K562 (cell line): ENCODE measurements at regions not wholly inside any gene's neighbourhood (a gene's known extent, or its start where the extent isn't known, plus 50 kb on each side); places are given as distances from the start of the nearest gene placed in this dataset.

Experiments
- ATAC-seq: fragments of 200-7000 bp; cut with Tn5 transposase; 3 replicates; pipeline ENCODE4 v1.9.1; 2020; ENCODE audit warnings: moderate library complexity
- BruUV-seq: library from RNA; stranded (reverse); fragments of 400-500 nt; replicated peaks from 2 replicates; lab custom pipeline; 2021; lab: Mats Ljungman, UMichigan
- CTCF ChIA-PET: fragments of 300-600 bp; formaldehyde crosslinking; extraction: SDS; loops from one replicate; lab custom pipeline; 2021; ENCODE audit warnings: low intra/inter-chr PET ratio; lab: Yijun Ruan, JAX
- POLR2A ChIA-PET: fragments of 300-600, 350-650 bp; sonication (Branson Sonifier 250); formaldehyde crosslinking; extraction: SDS; loops from one replicate; lab custom pipeline; 2021; ENCODE audit warnings: antibody characterized with exemption, inconsistent platforms; lab: Yijun Ruan, JAX
- DNase-seq, 4 experiments: peaks; one replicate each; pipeline versions ENCODE4 v3.0.0 to v3.0.0-alpha.2; 2011 to 2018; ENCODE audit warnings: low spot score in 3 of 4, mixed read lengths in 3 of 4; ENCODE audit errors: extremely low read depth in 1 of 4
- FAIRE-seq: peaks from 2 replicates; lab custom pipeline; 2011; peaks lifted over from hg19 to GRCh38; lab: Jason Lieb, UNC
- H2AFZ ChIP-seq: 2 replicates; pipeline ENCODE4 v1.6.0; 2011; ENCODE audit warnings: low read depth, low read length, control low read depth, inconsistent platforms
- H3K27ac ChIP-seq: fragments of 200-600 bp; 3 replicates; pipeline ENCODE4 v1.8.0; 2011; ENCODE audit warnings: low read depth, mild to moderate bottlenecking, control low read depth, inconsistent platforms, low read length, moderate library complexity, mixed read lengths; ENCODE audit errors: extremely low read depth
- H3K27me3 ChIP-seq, 2 experiments: fragments of 300-600 bp in 1 of 2; 2 replicates in 1 of 2; 3 replicates in 1 of 2; pipeline versions ENCODE4 v1.6.0 to v1.8.0; 2011; ENCODE audit warnings: inconsistent platforms in 2 of 2, low read length in 2 of 2, mild to moderate bottlenecking in 1 of 2, mixed read lengths in 1 of 2, moderate library complexity in 1 of 2; ENCODE audit not compliant: control insufficient read depth in 2 of 2, insufficient read depth in 2 of 2
- H3K36me3 ChIP-seq: fragments of 300-600 bp; 3 replicates; pipeline ENCODE4 v1.8.0; 2011; ENCODE audit warnings: mild to moderate bottlenecking, low read length, inconsistent platforms; ENCODE audit not compliant: control insufficient read depth, insufficient read depth
- H3K4me1 ChIP-seq, 2 experiments: fragments of 200-600 bp in 1 of 2; replicated peaks in 1 of 2; 2 replicates in 1 of 2; 3 replicates in 1 of 2; pipeline versions ENCODE4 v1.5.1 to v1.8.0; 2011; ENCODE audit warnings: inconsistent platforms in 2 of 2, low read length in 2 of 2, mild to moderate bottlenecking in 1 of 2, mixed read lengths in 1 of 2, moderate library complexity in 1 of 2; ENCODE audit not compliant: control insufficient read depth in 2 of 2, insufficient read depth in 2 of 2
- H3K4me2 ChIP-seq: 2 replicates; pipeline ENCODE4 v1.6.1; 2011; ENCODE audit warnings: low read length, control low read depth, inconsistent platforms, mixed read lengths; ENCODE audit not compliant: insufficient read depth
- H3K4me3 ChIP-seq: fragments of 200-600 bp; sonication (generic), shearing (Covaris generic); 2 replicates; pipeline ENCODE4 v1.5.1; 2016; ENCODE audit warnings: control low read depth, inconsistent platforms
- H3K79me2 ChIP-seq: fragments of 200-600 bp; 3 replicates; pipeline ENCODE4 v1.8.0; 2011; ENCODE audit warnings: low read length, inconsistent platforms; ENCODE audit not compliant: control insufficient read depth, insufficient read depth
- H3K9ac ChIP-seq, 2 experiments: 2 replicates each; pipeline versions ENCODE4 v1.6.0 to v1.6.1; 2011; ENCODE audit warnings: low read depth in 2 of 2, low read length in 2 of 2, control low read depth in 1 of 2, inconsistent platforms in 1 of 2, mild to moderate bottlenecking in 1 of 2, mixed read lengths in 1 of 2; ENCODE audit not compliant: insufficient read depth in 1 of 2
- H3K9me1 ChIP-seq: one replicate; pipeline ENCODE4 v1.6.0; 2011; ENCODE audit warnings: inconsistent platforms, mild to moderate bottlenecking, low read length, moderate library complexity; ENCODE audit not compliant: control insufficient read depth, insufficient read depth
- H3K9me3 ChIP-seq: replicated peaks from 2 replicates; pipeline ENCODE4 v1.5.1; 2011; ENCODE audit warnings: low read depth, low read length, inconsistent platforms; ENCODE audit not compliant: control insufficient read depth, insufficient read depth
- H4K20me1 ChIP-seq: replicated peaks from 2 replicates; pipeline ENCODE4 v1.6.1; 2011; ENCODE audit warnings: low read length, inconsistent platforms, mixed read lengths; ENCODE audit not compliant: control insufficient read depth, insufficient read depth
- ADNP ChIP-seq: fragments of 200-800 bp; sonication (Bioruptor generic); IDR thresholded peaks from 2 replicates; pipeline ENCODE4 v1.6.1; 2016; ENCODE audit warnings: missing genetic modification characterization, missing compliant biosample characterization
- ASH1L ChIP-seq: fragments of 450-650 bp; IDR thresholded peaks from 2 replicates; pipeline ENCODE4 v1.6.1; 2018; ENCODE audit warnings: borderline replicate concordance, mild to moderate bottlenecking, low read depth; ENCODE audit not compliant: partially characterized antibody
- BACH1 ChIP-seq: fragments of 200-800 bp; sonication (Bioruptor generic); IDR thresholded peaks from 2 replicates; pipeline ENCODE4 v1.6.1; 2016; ENCODE audit warnings: missing genetic modification characterization, missing compliant biosample characterization
- GABPB1 ChIP-seq: sonication (generic); formaldehyde crosslinking; IDR thresholded peaks from 2 replicates; pipeline ENCODE4 v1.8.0; 2022; ENCODE audit warnings: mild to moderate bottlenecking, missing genetic modification reagents
- HCFC1 ChIP-seq: IDR thresholded peaks from 2 replicates; pipeline ENCODE4 v1.6.1; 2012; ENCODE audit warnings: low read depth, low read length, improper control_type of control experiment
- HINFP ChIP-seq: fragments of 450-650 bp; conservative IDR thresholded peaks from 2 replicates; pipeline ENCODE4 v1.6.1; 2016; ENCODE audit warnings: missing genetic modification characterization, low read depth, mild to moderate bottlenecking, control low read depth, missing compliant biosample characterization
- HNRNPH1 ChIP-seq: fragments of 200-400 bp; formaldehyde crosslinking; optimal IDR thresholded peaks from 2 replicates; pipeline ENCODE3; 2017; ENCODE audit warnings: low read depth, mild to moderate bottlenecking, low read length, moderate library complexity
- JUNB ChIP-seq: fragments of 450-650 bp; formaldehyde crosslinking; conservative IDR thresholded peaks from 2 replicates; pipeline ENCODE4 v1.4.0; 2020; ENCODE audit warnings: mild to moderate bottlenecking
- MBD1 ChIP-seq: fragments of 250-450 bp; sonication (Bioruptor Pico); IDR thresholded peaks from 2 replicates; pipeline ENCODE4 v1.8.0; 2022; ENCODE audit warnings: inconsistent platforms
- PRDM10 ChIP-seq: fragments of 450-650 bp; IDR thresholded peaks from 2 replicates; pipeline ENCODE4 v1.6.1; 2018; ENCODE audit not compliant: partially characterized antibody
- TCF7 ChIP-seq: sonication (generic); IDR thresholded peaks from 2 replicates; pipeline ENCODE4 v1.6.1; 2016; ENCODE audit warnings: antibody characterized with exemption, borderline replicate concordance
- ZBTB49 ChIP-seq: sonication (generic); formaldehyde crosslinking; IDR thresholded peaks from 2 replicates; pipeline ENCODE4 v1.8.0; 2022; ENCODE audit warnings: missing genetic modification reagents, mild to moderate bottlenecking, borderline replicate concordance
- WGBS: fragments of 100-300 bp; shearing (Covaris generic); methylation state at CpG from one replicate; pipeline ENCODE4 v1.1.6; 2016; ENCODE audit warnings: low coverage, mixed read lengths; ENCODE audit not compliant: insufficient coverage; ENCODE audit errors: missing lambda C conversion rate; 5-methylcytosine and 5-hydroxymethylcytosine counted together
- in situ Hi-C: fragments of 300-500 bp; cut with MboI; formaldehyde crosslinking; loops from 4 replicates; pipeline ENCODE4 v1.15.0; 2018; ENCODE audit warnings: inconsistent platforms, mixed read lengths
- intact Hi-C: fragments of 100-400 bp; cut with micrococcal nuclease; formaldehyde crosslinking; loops from 2 replicates; pipeline ENCODE4 v1.14.2; 2022

- DNase-seq = no peak
- Histone ChIP-seq H3K36me3 (no peaks in the 10 kb centered on the region), H3K27me3 (no peaks in the 10 kb centered on the region), H3K27ac (no peak overlapping the region), H3K4me2 (no peak overlapping the region), H2AFZ (no peak overlapping the region)
- WGBS = 0% methylated on average over 1 of the region's 2 CpGs
- no peak for TF ChIP-seq GABPB1 (CRISPR knock-in tag)
- no peak for TF ChIP-seq HINFP (tag)
- no peak for TF ChIP-seq PRDM10
- no peak for TF ChIP-seq ASH1L
- TF ChIP-seq HNRNPH1 = no peak
- no peak for TF ChIP-seq HCFC1
- no peak for TF ChIP-seq ZBTB49 (CRISPR knock-in tag)
- no peak for TF ChIP-seq JUNB (CRISPR knock-in tag)
- no peak for TF ChIP-seq TCF7
- no peak for TF ChIP-seq MBD1 (CRISPR knock-in tag)
- TF ChIP-seq BACH1 = no peak
- TF ChIP-seq ADNP (tag) = no peak
- TF ChIP-seq, all 486 proteins: peak for 0
- no peak for ATAC-seq
- in situ Hi-C loops (no loop called here), intact Hi-C loops (no loop called here)
- POLR2A ChIA-PET = no interaction called here
- FAIRE-seq = no peak
- no peak overlapping the region for H3K9ac ChIP-seq
- no peaks in the 10 kb centered on the region for H3K9me1 ChIP-seq
- H4K20me1 ChIP-seq = no peaks in the 10 kb centered on the region
- CTCF ChIA-PET = no interaction called here
- BruUV-seq = no TSS peak
- no peaks in the 10 kb centered on the region for H3K4me1 ChIP-seq
- H3K9me3 ChIP-seq = no peaks in the 10 kb centered on the region
- no peaks in the 10 kb centered on the region for H3K79me2 ChIP-seq
- no peak overlapping the region for H3K4me3 ChIP-seq
These were observed 82.1 kb upstream of the FLRT2 start for GRCh38 chr14:85447883-85448282.
